HepG2 (cell line): ENCODE measurements at regions not wholly inside any gene's neighbourhood (a gene's known extent, or its start where the extent isn't known, plus 50 kb on each side); places are given as distances from the start of the nearest gene placed in this dataset.

Experiments
- CEBPG ChIP-seq: IDR thresholded peaks from 2 replicates; pipeline ENCODE4 v1.6.1; 2016
- CSRNP1 ChIP-seq: sonication (generic); formaldehyde crosslinking; IDR thresholded peaks from 2 replicates; pipeline ENCODE4 v1.8.1; 2023; ENCODE audit warnings: mild to moderate bottlenecking, missing genetic modification reagents
- GLI4 ChIP-seq: sonication (generic); formaldehyde crosslinking; IDR thresholded peaks from 2 replicates; pipeline ENCODE4 v1.5.1; 2020; ENCODE audit warnings: missing genetic modification reagents, mild to moderate bottlenecking, moderate library complexity, borderline replicate concordance
- HDAC2 ChIP-seq: sonication (generic); formaldehyde crosslinking; IDR thresholded peaks from 2 replicates; pipeline ENCODE4 v1.4.0; 2020; ENCODE audit warnings: missing genetic modification reagents
- IRF1 ChIP-seq: sonication (generic); formaldehyde crosslinking; IDR thresholded peaks from 2 replicates; pipeline ENCODE4 v1.4.0; 2020; ENCODE audit warnings: low read depth, mild to moderate bottlenecking, missing genetic modification reagents
- JDP2 ChIP-seq: sonication (generic); formaldehyde crosslinking; IDR thresholded peaks from 2 replicates; pipeline ENCODE4 v1.8.1; 2022; ENCODE audit warnings: missing genetic modification reagents, borderline replicate concordance
- KLF15 ChIP-seq: sonication (generic); formaldehyde crosslinking; IDR thresholded peaks from 2 replicates; pipeline ENCODE4 v1.8.1; 2023; ENCODE audit warnings: borderline replicate concordance, mild to moderate bottlenecking, inconsistent platforms, missing genetic modification reagents, mixed read lengths
- MLX ChIP-seq: IDR thresholded peaks from 2 replicates; pipeline ENCODE4 v1.6.1; 2016
- MXI1 ChIP-seq: IDR thresholded peaks from 3 replicates; pipeline ENCODE4 v1.6.1; 2012; ENCODE audit warnings: low read depth, low read length, inconsistent platforms, borderline replicate concordance
- NBN ChIP-seq: fragments of 450-650 bp; conservative IDR thresholded peaks from 2 replicates; pipeline ENCODE4 v1.6.1; 2017
- RFX5 ChIP-seq: IDR thresholded peaks from 2 replicates; pipeline ENCODE4 v1.6.1; 2011; ENCODE audit warnings: low read depth, low read length, improper control_type of control experiment
- RXRB ChIP-seq: IDR thresholded peaks from 2 replicates; pipeline ENCODE4 v1.6.1; 2016; ENCODE audit warnings: borderline replicate concordance, missing genetic modification reagents, missing compliant biosample characterization
- SOX5 ChIP-seq: IDR thresholded peaks from 2 replicates; pipeline ENCODE4 v1.6.1; 2016; ENCODE audit warnings: borderline replicate concordance
- TOE1 ChIP-seq: sonication (generic); formaldehyde crosslinking; IDR thresholded peaks from 2 replicates; pipeline ENCODE4 v1.4.0; 2020; ENCODE audit warnings: mild to moderate bottlenecking, missing genetic modification reagents
- TSC22D2 ChIP-seq: sonication (generic); formaldehyde crosslinking; IDR thresholded peaks from 2 replicates; pipeline ENCODE4 v1.5.1; 2020; ENCODE audit warnings: missing genetic modification reagents, mild to moderate bottlenecking, borderline replicate concordance
- ZBTB3 ChIP-seq: sonication (generic); formaldehyde crosslinking; IDR thresholded peaks from 2 replicates; pipeline ENCODE4 v1.4.0; 2020; ENCODE audit warnings: low read depth, mild to moderate bottlenecking, moderate library complexity, missing genetic modification reagents, borderline replicate concordance
- ZNF24 ChIP-seq: fragments of 450-650 bp; IDR thresholded peaks from 2 replicates; pipeline ENCODE4 v1.6.1; 2017; ENCODE audit warnings: antibody characterized with exemption, mild to moderate bottlenecking
- ZNF414 ChIP-seq: sonication (generic); formaldehyde crosslinking; IDR thresholded peaks from 2 replicates; pipeline ENCODE4 v1.5.0; 2020; ENCODE audit warnings: missing genetic modification reagents
- ZNF512B ChIP-seq: sonication (generic); formaldehyde crosslinking; IDR thresholded peaks from 2 replicates; pipeline ENCODE4 v1.5.1; 2020; ENCODE audit warnings: missing genetic modification reagents, mild to moderate bottlenecking, borderline replicate concordance
- ZNF710 ChIP-seq: sonication (generic); formaldehyde crosslinking; IDR thresholded peaks from 2 replicates; pipeline ENCODE4 v1.5.0; 2020; ENCODE audit warnings: mild to moderate bottlenecking, missing genetic modification reagents, borderline replicate concordance
- ZNF720 ChIP-seq: sonication (generic); formaldehyde crosslinking; IDR thresholded peaks from 2 replicates; pipeline ENCODE4 v1.4.0; 2020; ENCODE audit warnings: missing genetic modification reagents

GRCh38 chr12:94078138-94078723 is 70.1 kb upstream of the PLXNC1 start (continued):
- TF ChIP-seq HDAC2 (CRISPR knock-in tag) (peak; percentile 48; the same call in 1 of the 2 replicates), CSRNP1 (CRISPR knock-in tag) (no peak), SOX5 (CRISPR knock-in tag) (peak; percentile 85; the same call in 1 of the 2 replicates), ZNF710 (peak; percentile 75; the same call in 1 of the 2 replicates), TSC22D2 (CRISPR knock-in tag) (no peak), ZNF414 (CRISPR knock-in tag) (no peak), NBN (no peak), CEBPG (peak; percentile 77), MXI1 (no peak), ZBTB3 (no peak), JDP2 (CRISPR knock-in tag) (no peak), RFX5 (no peak), KLF15 (CRISPR knock-in tag) (no peak), ZNF720 (no peak), ZNF24 (no peak), RXRB (CRISPR knock-in tag) (no peak), IRF1 (no peak), GLI4 (no peak), MLX (CRISPR knock-in tag) (peak; percentile 15; the same call in 1 of the 2 replicates), ZNF512B (no peak), TOE1 (CRISPR knock-in tag) (no peak)
